H1 (cell line): ENCODE measurements at regions not wholly inside any gene's neighbourhood (a gene's known extent, or its start where the extent isn't known, plus 50 kb on each side); places are given as distances from the start of the nearest gene placed in this dataset.

Experiments used
- CBX8 ChIP-seq: fragments of 300-800, 300-1000 bp; sonication (generic); IDR thresholded peaks from 2 replicates; pipeline ENCODE4 v1.7.1; 2016; ENCODE audit warnings: low read depth, low read length, borderline replicate concordance
- CHD1 ChIP-seq: IDR thresholded peaks from 2 replicates; pipeline ENCODE4 v1.6.1; 2012; ENCODE audit warnings: low read depth, low read length, improper control_type of control experiment
- FOSL1 ChIP-seq: IDR thresholded peaks from 2 replicates; pipeline ENCODE4 v1.6.1; 2011; ENCODE audit warnings: mild to moderate bottlenecking, low read depth, low read length, moderate library complexity; ENCODE audit not compliant: insufficient read depth
- HDAC6 ChIP-seq: IDR thresholded peaks from one replicate; pipeline ENCODE4 v1.7.1; 2012; ENCODE audit warnings: low read depth, mild to moderate bottlenecking, inconsistent platforms, low read length, moderate library complexity
- KDM5A ChIP-seq: fragments of 200-600 bp; IDR thresholded peaks from 2 replicates; pipeline ENCODE4 v1.7.1; 2012; ENCODE audit warnings: mild to moderate bottlenecking, low read length, inconsistent platforms, mixed read lengths
- PHF8 ChIP-seq: fragments of 200-600 bp; sonication (generic); conservative IDR thresholded peaks from 2 replicates; pipeline ENCODE4 v1.7.1; 2012; ENCODE audit warnings: low read depth, mild to moderate bottlenecking, inconsistent platforms, low read length, moderate library complexity
- POLR2A ChIP-seq, 2 experiments: IDR thresholded peaks; 1 replicate in 1 of 2; 2 replicates in 1 of 2; pipeline ENCODE4 v1.6.1; 2011; ENCODE audit warnings: low read depth in 2 of 2, low read length in 2 of 2, mild to moderate bottlenecking in 2 of 2; ENCODE audit errors: control extremely low read depth in 1 of 2
- POU5F1 ChIP-seq: IDR thresholded peaks from 2 replicates; pipeline ENCODE4 v1.6.1; 2011; ENCODE audit warnings: low read depth, mild to moderate bottlenecking, low read length, moderate library complexity
- RBBP5 ChIP-seq: IDR thresholded peaks from 2 replicates; pipeline ENCODE4 v1.7.1; 2012; ENCODE audit warnings: low read depth, mild to moderate bottlenecking, inconsistent platforms, low read length, moderate library complexity, borderline replicate concordance
- RNF2 ChIP-seq: fragments of 200-900, 300-1000 bp; sonication (generic); IDR thresholded peaks from 2 replicates; pipeline ENCODE4 v1.7.1; 2016; ENCODE audit warnings: borderline replicate concordance, low read depth, mild to moderate bottlenecking, antibody characterized with exemption, low read length; ENCODE audit not compliant: poor library complexity, severe bottlenecking; ENCODE audit errors: missing control alignments
- TAF7 ChIP-seq: optimal IDR thresholded peaks from 2 replicates; pipeline ENCODE3; 2011; ENCODE audit warnings: low read depth, mild to moderate bottlenecking, inconsistent platforms, low read length, moderate library complexity, borderline replicate concordance
- TCF12 ChIP-seq: IDR thresholded peaks from 2 replicates; pipeline ENCODE4 v1.6.1; 2011; ENCODE audit warnings: low read depth, mild to moderate bottlenecking, low read length
- TF ChIP-seq, protein P1 (sequence below): fragments of 300-600 bp; sonication (generic); IDR thresholded peaks from 2 replicates; pipeline ENCODE4 v1.7.1; 2012; ENCODE audit warnings: low read length, moderate library complexity, mild to moderate bottlenecking, inconsistent platforms; ENCODE audit not compliant: insufficient replicate concordance

DNA sequence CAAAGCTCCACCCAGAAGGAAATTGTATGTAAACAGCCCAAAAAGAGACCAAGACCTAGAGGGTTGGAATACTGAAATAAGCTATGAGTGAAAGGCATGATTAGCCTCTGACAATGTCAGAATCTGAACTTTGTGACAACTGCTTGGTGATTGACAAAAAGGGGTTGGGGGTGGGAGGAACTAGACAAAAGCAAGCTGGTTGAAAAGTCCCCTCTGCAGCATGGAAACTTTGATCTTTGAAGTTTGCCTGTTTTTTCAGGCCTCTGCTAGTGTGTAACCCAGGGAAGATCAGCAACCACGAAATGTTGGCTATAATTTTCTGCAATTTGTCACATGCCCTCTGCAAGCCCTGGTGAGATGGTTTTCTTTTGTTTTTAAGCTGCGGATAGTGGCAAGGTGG lies 104.8 kb upstream of the SLC25A13 start (continued):
- TF ChIP-seq, protein P1, sequence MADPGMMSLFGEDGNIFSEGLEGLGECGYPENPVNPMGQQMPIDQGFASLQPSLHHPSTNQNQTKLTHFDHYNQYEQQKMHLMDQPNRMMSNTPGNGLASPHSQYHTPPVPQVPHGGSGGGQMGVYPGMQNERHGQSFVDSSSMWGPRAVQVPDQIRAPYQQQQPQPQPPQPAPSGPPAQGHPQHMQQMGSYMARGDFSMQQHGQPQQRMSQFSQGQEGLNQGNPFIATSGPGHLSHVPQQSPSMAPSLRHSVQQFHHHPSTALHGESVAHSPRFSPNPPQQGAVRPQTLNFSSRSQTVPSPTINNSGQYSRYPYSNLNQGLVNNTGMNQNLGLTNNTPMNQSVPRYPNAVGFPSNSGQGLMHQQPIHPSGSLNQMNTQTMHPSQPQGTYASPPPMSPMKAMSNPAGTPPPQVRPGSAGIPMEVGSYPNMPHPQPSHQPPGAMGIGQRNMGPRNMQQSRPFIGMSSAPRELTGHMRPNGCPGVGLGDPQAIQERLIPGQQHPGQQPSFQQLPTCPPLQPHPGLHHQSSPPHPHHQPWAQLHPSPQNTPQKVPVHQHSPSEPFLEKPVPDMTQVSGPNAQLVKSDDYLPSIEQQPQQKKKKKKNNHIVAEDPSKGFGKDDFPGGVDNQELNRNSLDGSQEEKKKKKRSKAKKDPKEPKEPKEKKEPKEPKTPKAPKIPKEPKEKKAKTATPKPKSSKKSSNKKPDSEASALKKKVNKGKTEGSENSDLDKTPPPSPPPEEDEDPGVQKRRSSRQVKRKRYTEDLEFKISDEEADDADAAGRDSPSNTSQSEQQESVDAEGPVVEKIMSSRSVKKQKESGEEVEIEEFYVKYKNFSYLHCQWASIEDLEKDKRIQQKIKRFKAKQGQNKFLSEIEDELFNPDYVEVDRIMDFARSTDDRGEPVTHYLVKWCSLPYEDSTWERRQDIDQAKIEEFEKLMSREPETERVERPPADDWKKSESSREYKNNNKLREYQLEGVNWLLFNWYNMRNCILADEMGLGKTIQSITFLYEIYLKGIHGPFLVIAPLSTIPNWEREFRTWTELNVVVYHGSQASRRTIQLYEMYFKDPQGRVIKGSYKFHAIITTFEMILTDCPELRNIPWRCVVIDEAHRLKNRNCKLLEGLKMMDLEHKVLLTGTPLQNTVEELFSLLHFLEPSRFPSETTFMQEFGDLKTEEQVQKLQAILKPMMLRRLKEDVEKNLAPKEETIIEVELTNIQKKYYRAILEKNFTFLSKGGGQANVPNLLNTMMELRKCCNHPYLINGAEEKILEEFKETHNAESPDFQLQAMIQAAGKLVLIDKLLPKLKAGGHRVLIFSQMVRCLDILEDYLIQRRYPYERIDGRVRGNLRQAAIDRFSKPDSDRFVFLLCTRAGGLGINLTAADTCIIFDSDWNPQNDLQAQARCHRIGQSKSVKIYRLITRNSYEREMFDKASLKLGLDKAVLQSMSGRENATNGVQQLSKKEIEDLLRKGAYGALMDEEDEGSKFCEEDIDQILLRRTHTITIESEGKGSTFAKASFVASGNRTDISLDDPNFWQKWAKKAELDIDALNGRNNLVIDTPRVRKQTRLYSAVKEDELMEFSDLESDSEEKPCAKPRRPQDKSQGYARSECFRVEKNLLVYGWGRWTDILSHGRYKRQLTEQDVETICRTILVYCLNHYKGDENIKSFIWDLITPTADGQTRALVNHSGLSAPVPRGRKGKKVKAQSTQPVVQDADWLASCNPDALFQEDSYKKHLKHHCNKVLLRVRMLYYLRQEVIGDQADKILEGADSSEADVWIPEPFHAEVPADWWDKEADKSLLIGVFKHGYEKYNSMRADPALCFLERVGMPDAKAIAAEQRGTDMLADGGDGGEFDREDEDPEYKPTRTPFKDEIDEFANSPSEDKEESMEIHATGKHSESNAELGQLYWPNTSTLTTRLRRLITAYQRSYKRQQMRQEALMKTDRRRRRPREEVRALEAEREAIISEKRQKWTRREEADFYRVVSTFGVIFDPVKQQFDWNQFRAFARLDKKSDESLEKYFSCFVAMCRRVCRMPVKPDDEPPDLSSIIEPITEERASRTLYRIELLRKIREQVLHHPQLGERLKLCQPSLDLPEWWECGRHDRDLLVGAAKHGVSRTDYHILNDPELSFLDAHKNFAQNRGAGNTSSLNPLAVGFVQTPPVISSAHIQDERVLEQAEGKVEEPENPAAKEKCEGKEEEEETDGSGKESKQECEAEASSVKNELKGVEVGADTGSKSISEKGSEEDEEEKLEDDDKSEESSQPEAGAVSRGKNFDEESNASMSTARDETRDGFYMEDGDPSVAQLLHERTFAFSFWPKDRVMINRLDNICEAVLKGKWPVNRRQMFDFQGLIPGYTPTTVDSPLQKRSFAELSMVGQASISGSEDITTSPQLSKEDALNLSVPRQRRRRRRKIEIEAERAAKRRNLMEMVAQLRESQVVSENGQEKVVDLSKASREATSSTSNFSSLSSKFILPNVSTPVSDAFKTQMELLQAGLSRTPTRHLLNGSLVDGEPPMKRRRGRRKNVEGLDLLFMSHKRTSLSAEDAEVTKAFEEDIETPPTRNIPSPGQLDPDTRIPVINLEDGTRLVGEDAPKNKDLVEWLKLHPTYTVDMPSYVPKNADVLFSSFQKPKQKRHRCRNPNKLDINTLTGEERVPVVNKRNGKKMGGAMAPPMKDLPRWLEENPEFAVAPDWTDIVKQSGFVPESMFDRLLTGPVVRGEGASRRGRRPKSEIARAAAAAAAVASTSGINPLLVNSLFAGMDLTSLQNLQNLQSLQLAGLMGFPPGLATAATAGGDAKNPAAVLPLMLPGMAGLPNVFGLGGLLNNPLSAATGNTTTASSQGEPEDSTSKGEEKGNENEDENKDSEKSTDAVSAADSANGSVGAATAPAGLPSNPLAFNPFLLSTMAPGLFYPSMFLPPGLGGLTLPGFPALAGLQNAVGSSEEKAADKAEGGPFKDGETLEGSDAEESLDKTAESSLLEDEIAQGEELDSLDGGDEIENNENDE, result no peak
- no peak for TF ChIP-seq TAF7
- no peak for TF ChIP-seq KDM5A
- no peak for TF ChIP-seq POLR2A (IDR thresholded peaks at IDR 0.05; ENCODE audit: control extremely low read depth in 1 of 2, low read depth in 2 of 2, low read length in 2 of 2)
- TF ChIP-seq CHD1, result no peak
- no peak for TF ChIP-seq CBX8
- TF ChIP-seq TCF12, result no peak
- no peak for TF ChIP-seq RBBP5
- TF ChIP-seq PHF8, result no peak
- no peak for TF ChIP-seq RNF2
- no peak for TF ChIP-seq FOSL1
- no peak for TF ChIP-seq POU5F1
- TF ChIP-seq HDAC6, result no peak
